Astrocyte of the spinal cord (primary cell): ENCODE measurements at regions not wholly inside any gene's neighbourhood (a gene's known extent, or its start where the extent isn't known, plus 50 kb on each side); places are given as distances from the start of the nearest gene placed in this dataset.

Source experiments
- DNase-seq: peaks from one replicate; pipeline ENCODE4 v3.0.0; 2011; ENCODE audit warnings: low read depth, low spot score
- H3K4me3 ChIP-seq: 2 replicates; pipeline ENCODE4 v1.5.1; 2011; ENCODE audit warnings: low read depth, mild to moderate bottlenecking, low read length, moderate library complexity
- CTCF ChIP-seq: IDR thresholded peaks from 2 replicates; pipeline ENCODE4 v1.5.1; 2012; ENCODE audit warnings: low read depth, mild to moderate bottlenecking, low read length, inconsistent platforms
- in situ Hi-C: cut with HindIII; loops from 2 replicates; pipeline ENCODE4 v1.10.0; 2017; ENCODE audit warnings: low sequenced_read_pairs

DNA sequence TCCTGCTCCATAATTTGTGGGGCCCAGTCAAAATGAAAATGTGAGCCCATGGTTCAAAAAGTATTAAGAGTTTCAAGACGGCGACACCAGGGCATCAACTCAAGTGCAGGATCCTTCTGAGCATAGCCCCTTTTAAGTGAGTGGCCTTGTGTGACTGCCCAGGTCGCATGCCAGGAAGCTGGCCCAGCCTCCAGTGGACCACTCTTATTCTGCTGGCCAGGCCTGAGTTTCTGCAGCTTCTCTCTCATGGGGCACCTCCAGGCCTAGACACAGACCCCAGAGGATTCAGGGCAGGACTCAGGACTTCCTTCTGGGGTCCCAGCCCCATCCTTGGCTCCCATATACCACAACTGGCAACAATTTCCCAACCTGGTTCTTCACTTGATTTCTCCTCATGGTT, 83.5 kb upstream of the HAAO start:
- in situ Hi-C loops = no loop called here
- no peak for DNase-seq
- no peak for TF ChIP-seq CTCF
- H3K4me3 ChIP-seq = no peak overlapping the region

DNA sequence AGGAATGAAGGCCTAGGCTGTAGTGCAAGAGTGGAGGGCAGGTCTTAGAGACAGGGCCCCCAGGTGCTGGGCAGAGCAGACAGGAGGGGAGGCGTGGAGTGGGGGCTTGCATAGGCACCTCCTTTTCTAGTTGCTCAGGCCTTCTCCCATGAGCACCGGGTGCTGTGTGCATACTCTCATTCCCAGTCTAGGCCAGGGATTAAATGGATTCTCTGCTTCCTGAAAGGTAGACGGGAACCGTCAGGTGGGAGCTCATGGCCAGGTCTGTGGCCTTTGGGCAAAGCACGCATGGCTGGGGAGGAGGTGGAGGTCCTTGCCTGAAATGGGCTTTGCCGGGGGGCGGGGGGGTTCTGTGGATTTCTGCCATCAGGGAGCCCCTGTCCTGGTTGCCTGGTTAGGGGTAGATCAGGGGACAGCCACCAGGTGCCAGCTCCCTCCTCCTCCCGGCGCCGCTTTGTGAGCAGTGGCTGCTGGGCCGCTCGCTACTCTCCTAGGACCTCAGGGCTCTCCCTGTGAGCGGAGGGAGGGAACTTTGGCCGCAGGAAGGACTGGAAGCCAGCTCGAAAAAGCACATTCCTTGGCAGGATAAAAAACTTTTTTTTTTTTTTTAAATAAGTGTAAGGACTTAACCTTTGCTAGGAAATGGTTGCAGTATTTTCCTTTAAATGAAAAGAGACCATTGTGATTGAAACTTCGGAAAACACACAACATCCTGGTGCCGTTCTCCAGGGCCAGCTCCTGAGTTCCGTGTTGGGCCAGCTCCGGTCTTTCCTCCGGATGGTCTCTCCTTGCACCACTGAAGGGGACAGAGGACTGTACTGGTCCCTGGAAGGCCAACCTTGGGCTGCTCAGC, 82.8 kb upstream of the HAAO start:
- no peak overlapping the region for H3K4me3 ChIP-seq
- TF ChIP-seq CTCF = no peak
- in situ Hi-C loops = no loop called here
- DNase-seq = no peak

GRCh38 chr2:42872721-42873120, 80.3 kb upstream of the HAAO start:
- DNase-seq = no peak
- in situ Hi-C loops = no loop called here
- TF ChIP-seq CTCF = no peak
- no peak overlapping the region for H3K4me3 ChIP-seq

DNA sequence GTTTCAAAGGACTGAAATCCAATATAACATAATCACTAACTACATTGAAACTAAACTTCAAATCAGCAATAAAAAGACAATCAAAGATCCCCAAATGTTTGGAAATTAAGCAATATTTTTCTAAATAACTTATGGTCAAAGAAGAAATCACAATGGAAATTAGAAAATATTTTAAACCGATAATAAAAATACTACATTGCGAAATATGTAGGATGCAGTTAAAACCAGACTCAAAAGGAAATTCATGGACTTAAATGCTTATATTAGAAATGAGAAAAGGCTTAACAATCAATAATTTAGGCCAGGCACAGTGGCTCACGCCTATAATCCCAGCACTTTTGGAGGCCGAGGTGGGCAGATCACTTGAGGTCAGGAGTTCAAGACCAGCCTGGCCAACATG, 79.0 kb upstream of the HAAO start:
- DNase-seq = no peak
- in situ Hi-C loops = no loop called here
- no peak for TF ChIP-seq CTCF
- H3K4me3 ChIP-seq = no peak overlapping the region

GRCh38 chr2:42868874-42869273, 76.5 kb upstream of the HAAO start:
- no peak for DNase-seq
- in situ Hi-C loops = no loop called here
- no peak overlapping the region for H3K4me3 ChIP-seq
- TF ChIP-seq CTCF = no peak

DNA sequence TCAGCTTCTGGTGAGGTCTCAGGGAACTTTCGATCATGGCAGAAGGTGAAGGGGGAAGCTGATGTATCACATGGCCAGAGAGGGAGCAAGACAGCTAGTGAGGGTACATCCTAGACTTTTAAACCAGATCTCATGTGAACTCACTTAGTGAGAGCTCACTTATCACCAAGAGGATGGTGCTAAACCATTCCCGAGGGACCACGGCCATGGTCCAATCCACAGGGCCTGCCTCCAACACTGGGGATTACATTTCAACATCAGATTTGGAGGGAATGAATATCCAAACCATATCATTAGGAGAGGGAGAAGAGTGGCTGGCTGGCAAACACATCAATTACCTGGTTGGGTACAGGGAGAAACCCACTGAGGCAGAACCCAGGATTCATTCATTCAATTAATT, 75.7 kb upstream of the HAAO start:
- H3K4me3 ChIP-seq = no peak overlapping the region
- in situ Hi-C loops = no loop called here
- no peak for DNase-seq
- no peak for TF ChIP-seq CTCF
